NCI-H524 (cell line): ENCODE measurements at regions not wholly inside any gene's neighbourhood (a gene's known extent, or its start where the extent isn't known, plus 50 kb on each side); places are given as distances from the start of the nearest gene placed in this dataset.
A peak's percentile ranks its signal among the peaks of the same experiment; 100 is the strongest.
"Not testable (repeated sequence)": the region's sequence is repeated elsewhere in the genome, so short reads cannot be mapped to it uniquely, and the experiment has no call there.

ENCODE experiments used
- DNase-seq, 2 experiments: peaks; one replicate each; lab custom pipeline; 2025; lab: John Stamatoyannopoulos, UW

DNA sequence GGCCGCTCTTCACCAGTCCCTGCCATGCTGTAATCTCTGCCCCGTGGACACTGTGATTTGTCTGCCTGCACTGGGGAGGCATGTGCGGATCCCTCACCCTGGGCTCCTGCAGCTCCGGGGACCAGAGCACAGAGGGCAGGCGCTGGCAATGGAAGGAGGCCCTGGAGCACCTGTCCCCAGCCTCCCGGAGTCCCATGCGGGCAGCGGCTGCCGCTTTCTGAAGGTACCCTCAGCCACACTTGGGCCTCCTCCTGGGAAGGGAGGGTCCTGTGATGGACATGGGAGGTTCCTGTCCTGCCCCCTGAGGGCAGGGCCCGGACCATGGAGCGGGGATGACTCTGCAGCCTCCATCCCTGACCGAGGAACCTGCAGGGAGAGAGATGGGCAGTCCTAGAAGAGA, 297.4 kb upstream of the SFSWAP start:
- DNase-seq, result no peak

DNA sequence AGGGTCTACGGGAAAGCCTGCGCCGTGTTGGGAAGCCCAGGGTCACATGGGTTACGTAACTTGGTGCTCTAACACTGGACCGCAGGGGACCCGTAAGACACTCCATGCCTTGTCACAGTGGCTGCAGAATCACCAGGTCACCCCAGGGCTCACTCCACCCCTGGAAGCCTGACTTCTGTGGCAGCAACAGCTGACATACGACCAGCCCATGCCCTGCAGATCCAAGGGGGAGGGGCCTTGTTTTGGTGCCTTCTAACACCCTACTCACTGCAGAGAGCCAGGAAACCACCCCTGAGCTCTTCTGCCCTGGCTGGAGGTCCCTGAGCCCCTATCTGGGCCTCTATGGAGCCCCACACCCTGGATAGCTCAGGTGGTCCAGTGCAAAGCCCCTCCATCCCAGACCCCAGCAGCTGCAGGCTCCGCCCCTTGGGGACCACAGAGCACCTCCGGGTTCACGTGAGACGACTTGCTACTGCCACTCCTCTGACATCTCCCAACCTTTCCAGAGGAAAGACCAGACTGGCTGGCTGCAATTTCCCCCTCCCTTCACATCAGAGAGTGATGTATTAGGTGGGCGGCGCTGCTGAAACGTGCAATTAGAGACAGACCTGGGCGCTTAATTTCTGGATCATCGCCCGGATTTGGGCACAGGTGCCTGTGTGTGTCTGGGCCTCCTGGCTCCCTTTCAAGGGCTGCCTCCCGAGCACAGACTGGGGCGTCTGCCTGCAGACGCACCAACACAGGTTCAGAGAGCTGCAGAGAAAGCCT, 296.6 kb upstream of the SFSWAP start:
- not testable (repeated sequence) for DNase-seq

DNA sequence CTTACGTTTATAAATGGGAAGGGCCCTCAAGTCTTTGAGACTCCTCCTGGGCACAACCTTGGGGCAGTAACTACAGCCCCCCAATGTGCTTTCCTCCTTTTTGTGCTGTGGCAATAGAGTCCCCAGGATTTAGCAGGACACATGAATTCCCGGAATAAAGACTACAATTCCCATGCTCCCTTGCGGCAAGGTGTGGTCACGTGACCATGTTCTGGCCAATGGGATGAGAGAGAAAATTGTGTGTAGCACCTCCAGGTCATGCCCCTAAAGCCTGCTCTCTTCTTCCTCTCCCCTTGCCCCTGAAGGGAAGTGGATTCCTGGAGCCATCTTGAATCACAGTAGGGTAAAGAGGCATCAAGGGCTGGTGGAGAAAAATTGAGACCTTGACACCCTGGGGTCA, 295.1 kb upstream of the SFSWAP start:
- no peak for DNase-seq

DNA sequence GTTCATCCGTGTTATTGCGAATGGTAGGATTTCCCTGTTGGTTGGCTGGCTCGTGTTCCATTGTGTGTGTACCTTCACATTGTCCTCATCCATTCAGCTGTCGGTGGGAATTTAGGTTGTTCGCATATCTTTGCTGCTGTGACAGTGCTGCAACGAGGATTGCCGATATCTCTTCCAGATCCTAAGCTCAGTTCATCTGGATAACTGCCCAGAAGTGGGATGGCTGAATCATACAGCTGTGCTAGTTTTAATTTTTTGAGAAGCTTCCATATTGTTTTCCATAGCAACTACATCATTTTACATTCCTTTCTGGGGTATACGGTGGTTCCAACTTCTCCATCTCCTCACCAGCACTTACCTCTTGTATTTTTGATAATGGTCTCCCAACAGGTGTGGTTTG, 292.8 kb upstream of the SFSWAP start:
- DNase-seq, result no peak

DNA sequence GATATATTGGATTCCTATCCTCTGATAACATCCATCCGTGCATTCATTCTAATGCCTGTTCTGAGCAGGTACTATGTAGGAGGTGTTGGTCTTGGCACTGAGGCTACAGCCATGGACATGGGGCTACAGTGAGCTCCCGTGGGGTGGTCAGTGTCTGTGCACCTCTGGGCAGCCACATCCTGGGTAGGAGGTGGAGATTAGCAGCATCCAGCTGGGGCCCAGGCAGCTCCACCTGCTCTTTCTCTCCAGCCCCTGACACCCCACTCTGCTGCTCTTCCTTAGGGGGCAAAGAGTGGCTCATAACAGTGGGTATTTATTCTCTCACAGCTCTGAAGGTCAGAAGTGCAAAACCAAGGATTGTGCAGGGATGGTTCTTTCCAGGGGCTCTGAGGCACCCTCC, 292.0 kb upstream of the SFSWAP start:
- DNase-seq, result no peak

DNA sequence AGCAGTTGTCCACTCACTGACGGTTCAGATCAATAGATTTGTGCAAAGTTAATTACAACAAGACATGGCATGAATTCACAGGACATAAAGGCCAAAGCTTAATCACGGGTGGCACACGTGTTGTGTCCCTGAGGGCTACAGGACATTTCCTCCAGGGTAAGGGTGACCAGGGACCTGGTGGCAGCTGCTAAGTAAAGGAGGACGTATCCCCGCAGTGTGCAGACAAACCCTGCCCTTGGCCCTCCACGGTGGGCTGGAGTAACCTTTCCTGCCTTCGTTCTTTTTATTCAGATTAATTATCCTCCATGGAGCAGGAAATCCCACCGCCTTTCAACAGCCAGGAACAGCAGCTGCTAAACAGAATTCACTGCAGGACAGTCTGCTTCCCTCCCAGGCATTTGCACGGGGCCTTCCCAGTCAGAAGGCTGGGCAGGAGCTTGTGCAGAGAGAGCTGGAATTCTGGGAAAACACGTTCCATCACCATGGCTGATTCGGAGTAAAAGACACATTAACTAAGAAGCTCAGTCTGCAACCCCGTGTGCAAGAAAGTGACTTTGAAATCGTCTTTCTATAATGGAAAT, 289.9 kb upstream of the SFSWAP start:
- no peak for DNase-seq

DNA sequence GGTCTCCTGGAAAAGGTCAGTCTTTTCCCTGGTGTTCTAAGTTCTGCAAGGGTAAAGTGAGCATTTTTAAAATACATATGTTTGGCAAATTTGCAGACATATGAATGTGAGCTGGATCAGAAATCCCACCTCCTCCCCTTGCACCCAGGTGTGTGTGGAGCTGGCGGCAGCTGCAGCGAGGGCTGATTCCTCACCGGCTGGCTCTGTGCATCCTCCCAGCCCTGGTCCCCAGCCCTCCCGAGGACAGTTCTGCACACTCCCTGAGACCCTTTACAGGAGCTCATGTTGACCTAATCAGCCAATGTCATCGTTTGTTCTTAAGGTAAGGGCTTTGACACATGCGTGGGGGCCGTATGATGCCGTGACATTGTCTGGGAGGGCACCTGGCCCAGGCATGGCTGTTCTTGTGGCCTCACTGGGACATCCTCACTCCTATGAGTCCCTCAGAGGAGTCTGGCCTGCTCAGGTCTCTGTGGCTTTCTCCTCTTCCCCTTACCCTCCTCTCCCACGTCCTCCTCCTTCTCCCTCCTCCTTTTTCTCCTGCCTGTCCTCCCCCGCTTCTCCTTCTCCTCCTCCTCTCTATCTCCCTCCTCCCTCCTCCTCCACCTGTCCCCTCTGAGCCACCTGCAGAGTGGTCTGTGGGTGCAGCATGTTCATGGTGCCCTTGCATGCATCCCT, 289.2 kb upstream of the SFSWAP start:
- DNase-seq, result no peak

DNA sequence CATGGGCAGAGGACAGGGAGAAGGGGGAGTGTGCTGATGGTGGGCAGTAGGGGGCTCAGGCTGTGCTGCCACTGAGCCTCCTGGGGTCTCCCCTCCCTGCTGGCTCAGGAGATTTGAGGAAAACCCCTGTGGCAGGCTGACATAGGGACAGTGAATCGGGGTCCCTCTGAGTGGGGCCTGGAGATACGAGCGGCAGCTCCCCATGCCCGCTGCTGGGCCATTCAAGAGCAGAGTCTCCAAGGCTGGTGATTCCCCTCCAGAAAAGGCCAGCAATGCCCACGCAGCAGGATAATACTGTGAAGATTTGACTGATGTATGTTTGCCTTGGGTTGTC, 288.7 kb upstream of the SFSWAP start:
- no peak for DNase-seq

DNA sequence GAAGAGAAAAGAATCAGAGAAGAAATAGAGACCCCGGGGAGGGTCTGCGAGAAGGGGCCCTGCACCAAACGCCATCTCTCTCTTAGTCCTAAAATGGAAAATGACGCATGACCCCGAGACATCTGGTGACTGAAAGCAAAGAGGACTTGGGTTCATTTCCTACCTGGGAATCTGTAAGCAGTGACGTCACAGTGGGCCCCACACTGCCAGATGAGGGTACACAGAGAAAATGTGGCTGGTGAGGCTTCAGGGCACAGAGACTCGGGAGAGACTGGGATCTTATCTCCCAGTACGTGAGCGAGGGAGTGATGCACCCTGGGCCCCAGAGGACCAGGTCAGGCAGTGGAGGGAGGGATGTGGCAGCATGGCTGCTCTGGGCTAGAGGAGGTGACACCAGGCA, 288.1 kb upstream of the SFSWAP start:
- DNase-seq, result no peak

DNA sequence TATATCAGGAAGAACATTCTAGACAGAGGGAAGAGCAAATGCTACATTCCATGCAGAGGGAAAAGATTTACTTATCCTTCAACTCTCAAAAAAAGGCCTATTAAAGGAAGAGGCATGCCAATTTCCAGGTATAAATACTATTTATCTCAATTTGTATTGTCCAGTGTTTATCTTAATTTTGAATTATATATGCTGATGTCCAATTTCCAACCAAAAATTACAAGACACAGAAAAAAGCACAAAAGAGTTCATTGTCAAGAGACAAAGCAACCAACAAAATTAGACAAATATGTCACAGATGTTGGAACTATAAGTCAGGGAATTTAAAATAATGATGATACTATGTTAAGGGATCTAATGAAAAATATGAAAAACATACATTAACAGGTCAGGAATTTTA, 286.6 kb upstream of the SFSWAP start:
- DNase-seq, result no peak

DNA sequence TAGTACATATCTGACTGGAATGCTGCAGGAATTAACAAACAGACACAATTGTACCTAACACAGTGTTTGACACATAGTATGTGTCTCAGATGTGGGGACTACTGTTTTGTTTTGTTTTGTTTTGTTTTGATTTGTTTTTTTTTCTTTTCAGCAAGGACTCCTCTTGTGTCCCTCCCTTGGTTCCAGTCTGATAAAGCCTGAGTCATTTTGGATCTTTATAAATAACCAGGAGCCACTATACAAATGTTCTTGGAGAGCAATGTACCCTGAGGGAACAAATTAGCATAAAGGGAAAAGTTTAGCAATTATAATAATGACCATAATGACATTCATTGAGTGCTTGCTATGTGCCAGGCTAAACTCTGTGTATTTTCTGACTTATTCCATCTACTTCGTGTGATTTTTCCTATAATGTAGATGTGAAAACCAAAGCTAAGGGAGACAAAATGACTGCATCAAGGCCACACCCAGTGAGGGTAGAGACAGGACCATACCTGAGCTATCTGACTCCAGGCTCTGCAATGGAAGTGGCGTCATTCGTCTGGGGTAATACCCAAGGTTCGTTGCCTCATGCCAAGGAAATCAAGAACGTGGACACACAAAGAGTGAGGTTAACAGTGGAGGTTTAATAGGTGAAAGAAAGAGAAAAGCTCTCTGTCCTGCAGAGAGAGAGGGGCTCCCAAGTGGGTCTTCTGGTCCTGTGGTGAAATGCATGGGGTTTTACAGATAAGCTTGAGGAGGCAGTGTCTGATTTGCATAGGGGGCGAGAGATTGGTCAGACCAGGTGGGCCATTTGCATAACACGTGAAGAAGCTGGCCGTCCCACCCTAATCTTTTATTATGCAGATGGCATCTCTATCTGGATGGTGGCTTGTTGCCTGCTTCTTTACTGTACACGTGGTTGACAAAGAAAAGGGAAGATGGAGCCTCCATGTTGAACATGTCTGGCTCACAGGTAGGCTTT, 285.5 kb upstream of the SFSWAP start:
- DNase-seq, result no peak

DNA sequence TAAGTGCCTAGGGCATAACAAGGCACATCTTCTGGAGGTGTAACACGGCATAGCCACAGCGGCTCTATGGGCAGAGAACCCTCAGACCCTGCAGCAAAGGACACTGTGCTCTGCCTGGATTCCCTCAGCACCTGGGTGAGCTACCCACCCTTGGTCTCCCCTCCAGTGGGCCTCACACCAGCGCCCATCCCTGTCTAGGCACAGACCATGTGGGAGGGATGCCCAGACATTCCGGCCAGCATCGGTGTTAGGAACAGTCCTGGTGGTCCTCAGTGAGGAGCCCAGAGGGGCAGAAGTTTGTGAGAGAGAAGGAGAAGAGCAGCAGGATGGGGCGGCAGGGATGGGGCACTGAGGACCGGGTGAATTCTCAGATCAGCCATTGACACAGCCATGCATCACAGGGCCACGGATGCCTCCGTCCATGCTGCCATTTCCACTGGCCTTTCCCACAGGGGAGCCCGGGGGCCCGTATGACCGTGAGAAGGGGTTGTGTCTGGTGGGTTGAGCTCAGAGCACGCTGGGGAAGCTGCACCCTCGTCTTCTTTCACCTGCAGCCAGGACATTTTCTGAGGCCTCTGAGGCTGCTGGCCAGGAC, 282.7 kb upstream of the SFSWAP start:
- DNase-seq, result no peak

DNA sequence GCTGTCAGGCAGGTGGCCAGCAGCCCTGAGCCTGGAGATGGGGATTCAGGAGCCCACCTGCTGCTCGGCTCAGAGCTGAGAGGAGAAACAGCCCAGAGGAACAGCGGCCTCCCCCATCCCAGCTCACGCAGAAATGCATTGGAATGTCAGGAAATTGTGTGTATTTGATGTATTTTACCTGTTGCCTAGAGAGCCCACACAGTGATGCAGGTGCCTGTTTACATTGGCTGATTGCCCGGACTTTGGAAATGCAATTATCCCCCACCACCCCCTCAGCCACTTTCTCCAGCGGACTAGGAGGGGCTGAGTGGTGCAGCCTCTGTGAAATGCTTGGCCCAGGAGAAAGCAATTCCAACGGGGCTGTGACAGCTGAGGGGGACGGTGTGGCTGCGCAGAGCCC, 281.7 kb upstream of the SFSWAP start:
- not testable (repeated sequence) for DNase-seq

DNA sequence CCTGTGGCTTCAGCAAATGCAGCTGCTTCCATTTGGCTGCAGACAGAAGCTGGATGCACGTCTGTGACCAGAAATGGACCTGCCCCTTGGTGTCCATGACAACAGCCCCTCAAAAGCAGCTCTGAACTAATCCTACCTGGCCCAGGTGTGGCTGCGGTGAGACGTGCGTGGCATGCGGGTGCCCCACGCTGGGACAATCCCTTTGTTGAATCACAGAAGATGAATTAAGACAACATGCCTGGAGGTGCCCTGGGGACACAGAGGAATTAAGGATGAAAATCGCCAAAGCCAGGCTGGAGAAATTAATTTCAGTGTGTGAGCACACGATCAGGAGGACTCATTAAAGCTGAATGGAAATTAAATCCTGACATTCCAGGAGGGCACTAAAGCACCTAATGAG, 281.2 kb upstream of the SFSWAP start:
- DNase-seq, result not testable (repeated sequence)

DNA sequence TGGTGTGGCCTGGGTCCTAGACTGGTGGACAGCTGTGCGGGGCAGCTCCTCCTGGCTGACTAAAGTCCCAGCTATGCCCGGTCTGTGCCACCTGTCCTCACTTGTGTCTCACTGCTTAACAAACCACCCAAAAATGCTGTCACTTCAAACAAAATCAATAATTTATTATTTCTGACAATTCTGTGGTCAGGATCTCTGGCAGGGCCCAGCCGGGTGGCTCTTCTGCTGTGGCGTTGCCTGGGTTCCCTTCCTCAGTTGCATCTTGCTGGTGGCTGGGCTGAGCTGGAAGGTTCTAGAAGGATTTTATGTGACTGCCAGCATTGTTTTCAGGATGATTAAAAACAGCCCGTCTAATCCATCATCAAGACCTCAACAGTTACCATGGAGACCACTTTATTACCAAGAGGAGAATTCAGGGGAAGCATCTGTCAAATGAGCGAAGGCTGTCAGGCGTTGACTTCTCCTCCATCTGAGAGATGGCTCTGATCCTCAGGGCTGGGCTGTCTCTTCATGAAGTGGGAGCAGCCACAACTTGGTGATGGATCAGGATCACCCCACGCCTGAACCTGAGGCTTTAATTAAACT, 280.6 kb upstream of the SFSWAP start:
- peak in 1 of 2 experiments; percentile 63 for DNase-seq

DNA sequence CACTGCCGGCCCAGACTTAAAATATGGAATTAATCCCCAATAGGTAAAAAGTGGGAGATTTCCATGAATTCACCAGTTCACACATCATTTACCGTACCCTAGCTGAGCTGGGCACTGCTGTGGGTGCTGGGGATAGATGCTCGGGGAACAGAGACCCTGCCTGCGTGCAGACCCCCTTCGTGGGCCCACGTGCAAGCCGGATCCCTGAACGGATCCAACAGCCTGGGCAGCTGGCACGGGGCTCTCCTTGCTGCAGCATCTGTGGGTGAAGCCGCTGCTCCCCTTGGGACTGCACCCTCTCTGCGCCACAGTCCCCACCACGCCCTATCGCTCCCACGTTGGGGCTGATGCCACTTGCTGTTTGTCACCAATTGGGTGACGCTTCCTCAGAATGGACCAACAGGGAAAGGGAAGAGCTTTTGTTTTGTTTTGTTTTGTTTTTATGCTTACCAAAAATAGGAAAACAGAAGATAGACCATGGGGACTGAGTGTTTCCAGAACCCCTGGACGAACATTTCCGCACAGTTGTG, 279.7 kb upstream of the SFSWAP start:
- not testable (repeated sequence) for DNase-seq

DNA sequence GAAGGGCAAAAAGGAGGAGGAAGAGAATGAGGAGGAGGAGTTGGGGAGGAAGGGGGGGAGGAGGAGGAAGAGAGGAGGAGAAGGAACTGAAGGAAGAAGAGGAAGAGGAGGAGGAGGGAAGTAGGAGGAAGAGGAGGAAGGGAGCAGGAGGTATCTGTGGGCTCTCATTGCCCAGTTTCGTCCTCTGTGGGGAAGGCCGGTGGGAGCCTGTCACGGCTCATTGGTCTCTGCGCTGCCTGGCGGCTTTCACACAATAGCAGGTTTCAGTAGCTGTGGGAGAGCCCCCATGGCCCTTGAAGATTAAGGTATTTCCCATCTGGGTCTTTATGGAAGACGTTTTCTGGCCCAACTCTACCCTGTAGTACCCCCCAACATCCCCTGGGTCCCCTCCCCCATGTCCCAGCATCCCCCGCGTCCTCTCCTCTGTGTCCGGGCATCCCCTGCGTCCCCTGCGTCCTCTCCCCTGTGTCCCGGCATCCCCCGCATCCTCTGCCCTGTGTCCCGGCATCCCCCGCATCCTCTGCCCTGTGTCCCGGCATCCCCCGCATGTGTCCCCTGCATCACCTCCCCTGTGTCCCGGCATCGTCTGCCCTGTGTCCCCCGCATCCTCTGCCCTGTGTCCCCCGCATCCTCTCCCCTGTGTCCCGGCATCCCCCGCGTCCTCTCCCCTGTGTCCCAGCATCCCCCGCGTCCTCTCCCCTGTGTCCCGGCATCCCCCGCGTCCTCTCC, 278.2 kb upstream of the SFSWAP start:
- peak in 1 of 2 experiments; percentile 5 for DNase-seq

DNA sequence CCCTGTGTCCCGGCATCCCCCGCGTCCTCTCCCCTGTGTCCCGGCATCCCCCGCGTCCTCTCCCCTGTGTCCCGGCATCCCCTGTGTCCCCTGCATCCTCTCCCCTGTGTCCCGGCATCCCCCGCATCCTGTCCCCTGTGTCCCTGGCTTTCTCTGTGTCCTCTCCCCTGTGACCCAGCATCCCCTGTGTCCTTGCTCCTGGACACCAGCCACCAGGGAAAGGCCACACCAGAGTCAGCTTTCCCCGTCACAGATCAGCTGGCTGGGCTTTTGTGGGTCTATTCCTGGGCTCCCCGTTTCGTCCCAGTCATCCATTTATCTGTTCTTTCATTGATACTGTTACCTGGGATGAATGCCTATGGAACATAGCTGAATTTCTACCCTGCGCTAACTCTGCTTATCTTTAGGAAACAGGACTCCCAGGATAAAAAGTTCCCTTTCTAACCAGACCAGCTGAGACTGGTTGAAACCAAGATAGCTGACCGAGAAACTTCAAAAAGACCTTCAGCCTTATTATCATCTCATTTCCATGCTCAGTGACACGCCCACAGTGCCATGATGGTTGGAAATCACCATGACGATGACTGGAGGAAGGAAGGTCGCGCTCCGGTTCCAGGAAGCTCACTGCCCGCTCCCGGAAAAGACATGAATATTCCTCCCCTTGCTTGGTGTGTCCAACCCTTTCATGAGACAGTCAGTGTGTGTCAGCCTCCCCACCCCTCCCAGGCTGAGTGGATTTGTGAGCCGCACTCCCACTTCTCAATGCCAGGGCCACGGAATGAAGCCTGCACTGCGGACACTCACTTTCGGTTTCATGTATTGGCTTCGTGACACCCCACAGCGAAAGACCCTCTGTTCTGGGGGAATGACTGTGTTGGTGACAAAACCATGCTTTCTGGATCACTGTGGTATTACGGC, 276.4 kb upstream of the SFSWAP start:
- no peak for DNase-seq

DNA sequence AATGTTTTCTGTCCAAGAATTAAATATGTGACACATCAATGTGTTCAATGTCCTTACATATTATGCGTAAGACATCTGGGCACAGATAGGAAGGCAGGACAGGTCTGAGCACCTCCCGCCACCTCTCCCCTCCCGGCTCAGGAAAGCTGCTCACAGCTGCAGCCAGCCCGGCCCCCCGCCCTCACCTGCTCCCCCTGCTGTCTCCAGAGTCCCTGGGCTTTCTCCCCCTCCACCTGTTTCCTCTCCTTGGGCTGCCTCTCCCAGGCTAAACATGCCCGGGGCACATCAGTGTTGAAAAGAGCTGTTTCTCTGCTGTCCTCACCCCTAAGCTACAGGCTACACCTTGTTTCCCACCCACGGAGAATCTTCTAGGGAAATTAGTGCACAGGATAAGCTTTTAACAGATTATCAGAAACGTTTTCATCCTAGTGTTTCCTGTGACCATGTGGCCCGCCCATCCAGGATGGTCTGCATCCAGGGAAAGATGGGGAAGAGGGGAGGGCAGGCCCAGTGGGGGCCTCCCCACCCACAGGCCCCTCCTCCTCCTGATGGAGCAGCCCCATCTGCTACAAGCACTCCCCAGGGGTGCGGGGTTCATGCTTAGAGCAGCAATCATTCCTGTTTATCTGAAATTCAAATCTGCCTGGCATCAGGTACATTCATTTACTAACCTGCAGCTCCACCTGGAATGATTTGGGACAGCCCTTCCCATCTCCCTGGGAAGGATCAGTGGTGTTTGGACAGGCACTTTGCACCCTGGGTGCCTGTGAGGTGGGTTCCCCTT, 273.8 kb upstream of the SFSWAP start:
- peak; percentile 12 to 57 for DNase-seq
